ENCODE measurements at regions not wholly inside any gene's neighbourhood (a gene's known extent, or its start where the extent isn't known, plus 50 kb on each side); places are given as distances from the start of the nearest gene placed in this dataset.

GRCh38 chr17:83194761-83195329 is 115.4 kb downstream of the METRNL start:
- TF ChIP-seq MAX (IDR thresholded peaks at IDR 0.05; ENCODE audit: low read depth, low read length) (no peak), POLR2A (IDR thresholded peaks at IDR 0.05; ENCODE audit: extremely low read depth, insufficient read length) (no peak), CTCF (IDR thresholded peaks at IDR 0.05; ENCODE audit: low read depth, low read length) (no peak), MYC (IDR thresholded peaks at IDR 0.05; ENCODE audit: low read depth, low read length) (no peak)
